ENCODE measurements at regions not wholly inside any gene's neighbourhood (a gene's known extent, or its start where the extent isn't known, plus 50 kb on each side); places are given as distances from the start of the nearest gene placed in this dataset.
A peak's percentile ranks its signal among the peaks of the same experiment; 100 is the strongest.

- DNase-seq (ENCODE audit: low spot score) = no peak
Observed at GRCh38 chr21:16305686-16306085, 575.9 kb downstream of the USP25 start.

- no peak for DNase-seq (ENCODE audit: low spot score)
Observed at GRCh38 chr21:16307256-16307655, 577.5 kb downstream of the USP25 start.

GRCh38 chr21:16308269-16308668 is 578.5 kb downstream of the USP25 start:
- DNase-seq (ENCODE audit: low spot score) = peak; percentile 19

GRCh38 chr21:16309250-16309971 is 579.6 kb downstream of the USP25 start:
- no peak for DNase-seq (ENCODE audit: low spot score)

GRCh38 chr21:16310176-16310575 is 580.4 kb downstream of the USP25 start:
- no peak for DNase-seq (ENCODE audit: low spot score)

- DNase-seq (ENCODE audit: low spot score) = no peak
Observed at GRCh38 chr21:16311229-16311628, 581.4 kb downstream of the USP25 start.

GRCh38 chr21:16312321-16312720 is 582.5 kb downstream of the USP25 start:
- no peak for DNase-seq (ENCODE audit: low spot score)

GRCh38 chr21:16315223-16315622 is 585.4 kb downstream of the USP25 start:
- DNase-seq (ENCODE audit: low spot score) = no peak

GRCh38 chr21:16318651-16319300 is 589.0 kb downstream of the USP25 start:
- no peak for DNase-seq (ENCODE audit: low spot score)

GRCh38 chr21:16320110-16320509 is 590.3 kb downstream of the USP25 start:
- DNase-seq (ENCODE audit: low spot score) = no peak

- DNase-seq (ENCODE audit: low spot score) = no peak
Observed at GRCh38 chr21:16322454-16322853, 592.7 kb downstream of the USP25 start.

GRCh38 chr21:16323596-16323995 is 593.8 kb downstream of the USP25 start:
- no peak for DNase-seq (ENCODE audit: low spot score)

GRCh38 chr21:16324630-16325029 is 594.8 kb downstream of the USP25 start:
- DNase-seq (ENCODE audit: low spot score) = no peak

GRCh38 chr21:16330082-16330907 is 600.5 kb downstream of the USP25 start:
- peak; percentile 89 for DNase-seq (ENCODE audit: low spot score)

GRCh38 chr21:16330908-16331268 is 601.1 kb downstream of the USP25 start:
- no peak for DNase-seq (ENCODE audit: low spot score)

GRCh38 chr21:16337266-16337665 is 607.5 kb downstream of the USP25 start:
- DNase-seq (ENCODE audit: low spot score) = no peak

GRCh38 chr21:16342932-16343331 is 613.1 kb downstream of the USP25 start:
- peak; percentile 66 for DNase-seq (ENCODE audit: low spot score)

- DNase-seq (ENCODE audit: low spot score) = no peak
Observed at GRCh38 chr21:16343776-16344175, 614.0 kb downstream of the USP25 start.

GRCh38 chr21:16345757-16346156 is 616.0 kb downstream of the USP25 start:
- no peak for DNase-seq (ENCODE audit: low spot score)

- no peak for DNase-seq (ENCODE audit: low spot score)
Observed at GRCh38 chr21:16347223-16347622, 617.4 kb downstream of the USP25 start.

- DNase-seq (ENCODE audit: low spot score) = no peak
Observed at GRCh38 chr21:16353764-16354163, 624.0 kb downstream of the USP25 start.

GRCh38 chr21:16357994-16358393 is 628.2 kb downstream of the USP25 start:
- DNase-seq (ENCODE audit: low spot score) = no peak

GRCh38 chr21:16358784-16359183 is 629.0 kb downstream of the USP25 start:
- no peak for DNase-seq (ENCODE audit: low spot score)
